PC-9 (cell line): ENCODE measurements at regions not wholly inside any gene's neighbourhood (a gene's known extent, or its start where the extent isn't known, plus 50 kb on each side); places are given as distances from the start of the nearest gene placed in this dataset.

ENCODE experiments used
- EZH2 ChIP-seq: fragments of 200-600 bp; sonication (generic); IDR thresholded peaks from 2 replicates; pipeline ENCODE4 v1.8.0; 2017; ENCODE audit warnings: antibody characterized with exemption, low read depth
- TF ChIP-seq, protein P1 (sequence below): fragments of 200-600 bp; sonication (generic); conservative IDR thresholded peaks from 2 replicates; pipeline ENCODE4 v1.6.1; 2017; ENCODE audit warnings: mixed run types, antibody characterized with exemption, mild to moderate bottlenecking, moderate library complexity

- TF ChIP-seq, protein P1, sequence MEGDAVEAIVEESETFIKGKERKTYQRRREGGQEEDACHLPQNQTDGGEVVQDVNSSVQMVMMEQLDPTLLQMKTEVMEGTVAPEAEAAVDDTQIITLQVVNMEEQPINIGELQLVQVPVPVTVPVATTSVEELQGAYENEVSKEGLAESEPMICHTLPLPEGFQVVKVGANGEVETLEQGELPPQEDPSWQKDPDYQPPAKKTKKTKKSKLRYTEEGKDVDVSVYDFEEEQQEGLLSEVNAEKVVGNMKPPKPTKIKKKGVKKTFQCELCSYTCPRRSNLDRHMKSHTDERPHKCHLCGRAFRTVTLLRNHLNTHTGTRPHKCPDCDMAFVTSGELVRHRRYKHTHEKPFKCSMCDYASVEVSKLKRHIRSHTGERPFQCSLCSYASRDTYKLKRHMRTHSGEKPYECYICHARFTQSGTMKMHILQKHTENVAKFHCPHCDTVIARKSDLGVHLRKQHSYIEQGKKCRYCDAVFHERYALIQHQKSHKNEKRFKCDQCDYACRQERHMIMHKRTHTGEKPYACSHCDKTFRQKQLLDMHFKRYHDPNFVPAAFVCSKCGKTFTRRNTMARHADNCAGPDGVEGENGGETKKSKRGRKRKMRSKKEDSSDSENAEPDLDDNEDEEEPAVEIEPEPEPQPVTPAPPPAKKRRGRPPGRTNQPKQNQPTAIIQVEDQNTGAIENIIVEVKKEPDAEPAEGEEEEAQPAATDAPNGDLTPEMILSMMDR: no peak
- no peak for TF ChIP-seq EZH2
Measured at GRCh38 chrX:144790148-144790547, 457.2 kb upstream of the SPANXN1 start.
